ENCODE measurements at regions not wholly inside any gene's neighbourhood (a gene's known extent, or its start where the extent isn't known, plus 50 kb on each side); places are given as distances from the start of the nearest gene placed in this dataset.

- Histone ChIP-seq H3K9me3 (peaks cover 4% of the 10 kb centered on the region; the same call in 1 of the 2 replicates), H3K4me1 (peaks cover 10% of the 10 kb centered on the region), H3K36me3 (ENCODE audit: control insufficient read depth, insufficient read depth, low read length) (no peaks in the 10 kb centered on the region), H3K27me3 (replicated peaks; ENCODE audit: control insufficient read depth, insufficient read depth, low read length) (no peaks in the 10 kb centered on the region), H3K4me3 (ENCODE audit: low read depth, low read length) (no peak overlapping the region)
- Mint-ChIP-seq H3K27ac (ENCODE audit: unreplicated experiment) (no peak overlapping the region), H3K4me3 (ENCODE audit: unreplicated experiment) (no peak overlapping the region), H3K9me3 (ENCODE audit: unreplicated experiment) (no peaks in the 10 kb centered on the region), H3K4me1 (ENCODE audit: low read depth, unreplicated experiment) (peaks cover 6% of the 10 kb centered on the region), H3K36me3 (ENCODE audit: insufficient read depth, unreplicated experiment) (no peaks in the 10 kb centered on the region), H3K27me3 (ENCODE audit: insufficient read depth, unreplicated experiment) (no peaks in the 10 kb centered on the region)
- DNase-seq: no peak
- intact Hi-C loops (cut with micrococcal nuclease; ENCODE audit: unreplicated experiment): no loop called here
- CTCF ChIA-PET: no interaction called here
- no TSS peak for BruUV-seq (replicated peaks)
- TF ChIP-seq CTCF (IDR thresholded peaks at IDR 0.05; ENCODE audit: insufficient read depth in 1 of 2, low read depth in 1 of 2, low read length in 1 of 2, severe bottlenecking in 1 of 2, unreplicated experiment in 1 of 2): no peak
- POLR2A ChIA-PET: no interaction called here
These were observed 257.8 kb upstream of the PPP2R2D start for GRCh38 chr10:131642966-131643365.

- Histone ChIP-seq H3K4me3 (ENCODE audit: low read depth, low read length) (no peak overlapping the region), H3K4me1 (peaks cover 10% of the 10 kb centered on the region), H3K36me3 (ENCODE audit: control insufficient read depth, insufficient read depth, low read length) (no peaks in the 10 kb centered on the region), H3K9me3 (peaks cover 4% of the 10 kb centered on the region; the same call in 1 of the 2 replicates), H3K27me3 (replicated peaks; ENCODE audit: control insufficient read depth, insufficient read depth, low read length) (no peaks in the 10 kb centered on the region)
- no peak for DNase-seq
- no TSS peak for BruUV-seq (replicated peaks)
- ChIA-PET POLR2A (no interaction called here), CTCF (no interaction called here)
- H3K9me3 Mint-ChIP-seq (ENCODE audit: unreplicated experiment): no peaks in the 10 kb centered on the region
- H3K4me1 Mint-ChIP-seq (ENCODE audit: low read depth, unreplicated experiment): peaks cover 6% of the 10 kb centered on the region
- TF ChIP-seq CTCF (IDR thresholded peaks at IDR 0.05; ENCODE audit: insufficient read depth in 1 of 2, low read depth in 1 of 2, low read length in 1 of 2, severe bottlenecking in 1 of 2, unreplicated experiment in 1 of 2): no peak
- H3K36me3 Mint-ChIP-seq (ENCODE audit: insufficient read depth, unreplicated experiment): no peaks in the 10 kb centered on the region
- no peak overlapping the region for H3K4me3 Mint-ChIP-seq (ENCODE audit: unreplicated experiment)
- no peaks in the 10 kb centered on the region for H3K27me3 Mint-ChIP-seq (ENCODE audit: insufficient read depth, unreplicated experiment)
- peak overlapping the region; percentile 70 for H3K27ac Mint-ChIP-seq (ENCODE audit: unreplicated experiment)
- intact Hi-C loops (cut with micrococcal nuclease; ENCODE audit: unreplicated experiment): no loop called here
These were observed 256.5 kb upstream of the PPP2R2D start for GRCh38 chr10:131644289-131644688.

- Histone ChIP-seq H3K9me3 (0 out of 2 replicates have a peak, but pooled peaks cover 4% of the 10 kb centered on the region), H3K36me3 (ENCODE audit: control insufficient read depth, insufficient read depth, low read length) (no peaks in the 10 kb centered on the region), H3K4me3 (ENCODE audit: low read depth, low read length) (no peak overlapping the region), H3K27me3 (replicated peaks; ENCODE audit: control insufficient read depth, insufficient read depth, low read length) (no peaks in the 10 kb centered on the region), H3K4me1 (peaks cover 10% of the 10 kb centered on the region)
- Mint-ChIP-seq H3K36me3 (ENCODE audit: insufficient read depth, unreplicated experiment) (no peaks in the 10 kb centered on the region), H3K9me3 (ENCODE audit: unreplicated experiment) (no peaks in the 10 kb centered on the region), H3K4me1 (ENCODE audit: low read depth, unreplicated experiment) (peaks cover 6% of the 10 kb centered on the region), H3K4me3 (ENCODE audit: unreplicated experiment) (no peak overlapping the region), H3K27ac (ENCODE audit: unreplicated experiment) (no peak overlapping the region), H3K27me3 (ENCODE audit: insufficient read depth, unreplicated experiment) (no peaks in the 10 kb centered on the region)
- no peak for DNase-seq
- CTCF ChIA-PET: interaction anchor here (0.5 kb wide), 1 partner anchor 24 kb away, joined by 3 read pairs; no protein-coding TSS in a partner anchor
- POLR2A ChIA-PET: no interaction called here
- intact Hi-C loops (cut with micrococcal nuclease; ENCODE audit: unreplicated experiment): no loop called here
- BruUV-seq (replicated peaks): no TSS peak
- TF ChIP-seq CTCF (IDR thresholded peaks at IDR 0.05; ENCODE audit: insufficient read depth in 1 of 2, low read depth in 1 of 2, low read length in 1 of 2, severe bottlenecking in 1 of 2, unreplicated experiment in 1 of 2): no peak
These were observed 255.7 kb upstream of the PPP2R2D start for GRCh38 chr10:131644864-131645658.

Data from Caco-2 (cell line).